HG03565 (cell line): ENCODE measurements at regions not wholly inside any gene's neighbourhood (a gene's known extent, or its start where the extent isn't known, plus 50 kb on each side); places are given as distances from the start of the nearest gene placed in this dataset.

ENCODE experiments used
- ATAC-seq: cut with Tn5 transposase; IDR thresholded peaks from one replicate; pipeline ENCODE4 v1.9.1; 2021; ENCODE audit warnings: mild to moderate bottlenecking, moderate library complexity; ENCODE audit not compliant: unreplicated experiment

GRCh38 chr12:127077262-127078045, 1189.5 kb upstream of the TMEM132C start:
- no peak for ATAC-seq

GRCh38 chr12:127078577-127079350, 1188.2 kb upstream of the TMEM132C start:
- ATAC-seq = no peak

- no peak for ATAC-seq
Observed at GRCh38 chr12:127079636-127080035, 1187.3 kb upstream of the TMEM132C start.

GRCh38 chr12:127081058-127081457, 1185.9 kb upstream of the TMEM132C start:
- ATAC-seq = no peak

- ATAC-seq = peak; percentile 96
Observed at GRCh38 chr12:127083008-127083949, 1183.7 kb upstream of the TMEM132C start.

- no peak for ATAC-seq
Observed at GRCh38 chr12:127101076-127101475, 1165.9 kb upstream of the TMEM132C start.

GRCh38 chr12:127106041-127106440, 1160.9 kb upstream of the TMEM132C start:
- no peak for ATAC-seq

- no peak for ATAC-seq
Observed at GRCh38 chr12:127106697-127107096, 1160.3 kb upstream of the TMEM132C start.

- no peak for ATAC-seq
Observed at GRCh38 chr12:127107744-127108143, 1159.2 kb upstream of the TMEM132C start.

GRCh38 chr12:127108360-127109215, 1158.4 kb upstream of the TMEM132C start:
- peak; percentile 75 for ATAC-seq

- ATAC-seq = no peak
Observed at GRCh38 chr12:127113945-127114344, 1153.0 kb upstream of the TMEM132C start.

- ATAC-seq = no peak
Observed at GRCh38 chr12:127115468-127116035, 1151.4 kb upstream of the TMEM132C start.

GRCh38 chr12:127118251-127118650, 1148.7 kb upstream of the TMEM132C start:
- ATAC-seq = no peak

GRCh38 chr12:127119600-127120140, 1147.3 kb upstream of the TMEM132C start:
- ATAC-seq = no peak

GRCh38 chr12:127120851-127121250, 1146.1 kb upstream of the TMEM132C start:
- no peak for ATAC-seq

GRCh38 chr12:127121494-127122084, 1145.4 kb upstream of the TMEM132C start:
- no peak for ATAC-seq

GRCh38 chr12:127125607-127126259, 1141.2 kb upstream of the TMEM132C start:
- ATAC-seq = peak; percentile 85

- no peak for ATAC-seq
Observed at GRCh38 chr12:127126260-127126628, 1140.7 kb upstream of the TMEM132C start.

- ATAC-seq = no peak
Observed at GRCh38 chr12:127127897-127128296, 1139.1 kb upstream of the TMEM132C start.
